GM12878 (cell line): ENCODE measurements at regions not wholly inside any gene's neighbourhood (a gene's known extent, or its start where the extent isn't known, plus 50 kb on each side); places are given as distances from the start of the nearest gene placed in this dataset.

Experiments used
- CREB1 ChIP-seq: IDR thresholded peaks from 2 replicates; pipeline ENCODE4 v1.6.1; 2012; ENCODE audit warnings: low read depth, mild to moderate bottlenecking, inconsistent platforms
- CTCF ChIP-seq, 3 experiments: IDR thresholded peaks in 2 of 3; conservative IDR thresholded peaks in 1 of 3; 2 replicates each; pipeline ENCODE4 v1.5.1; 2011; ENCODE audit warnings: low read depth in 3 of 3, low read length in 3 of 3, mild to moderate bottlenecking in 3 of 3, control low read depth in 2 of 3, moderate library complexity in 2 of 3, inconsistent platforms in 1 of 3, mixed read lengths in 1 of 3; ENCODE audit not compliant: control insufficient read depth in 2 of 3, insufficient read depth in 1 of 3; ENCODE audit errors: extremely low read depth in 1 of 3
- DPF2 ChIP-seq: fragments of 450-650 bp; IDR thresholded peaks from 2 replicates; pipeline ENCODE4 v1.6.1; 2017; ENCODE audit warnings: mild to moderate bottlenecking
- JUND ChIP-seq: IDR thresholded peaks from 2 replicates; pipeline ENCODE4 v1.6.1; 2012; ENCODE audit warnings: low read depth, mild to moderate bottlenecking, low read length, improper control_type of control experiment, moderate library complexity
- NFXL1 ChIP-seq: fragments of 450-650 bp; IDR thresholded peaks from 2 replicates; pipeline ENCODE4 v1.6.1; 2017; ENCODE audit warnings: antibody characterized with exemption, mild to moderate bottlenecking, borderline replicate concordance
- NR2C1 ChIP-seq: fragments of 450-650 bp; IDR thresholded peaks from 2 replicates; pipeline ENCODE4 v1.6.1; 2017; ENCODE audit warnings: antibody characterized with exemption, mild to moderate bottlenecking, moderate library complexity
- POLR2A ChIP-seq: IDR thresholded peaks from 2 replicates; pipeline ENCODE4 v1.6.1; 2011; ENCODE audit warnings: low read depth, mild to moderate bottlenecking, low read length
- WRNIP1 ChIP-seq: IDR thresholded peaks from 2 replicates; pipeline ENCODE4 v1.6.1; 2011; ENCODE audit warnings: low read depth, low read length, improper control_type of control experiment, borderline replicate concordance
- TF ChIP-seq, protein P1 (sequence below): IDR thresholded peaks from 2 replicates; pipeline ENCODE4 v1.6.1; 2011; ENCODE audit warnings: borderline replicate concordance, low read depth, mild to moderate bottlenecking, moderate library complexity, low read length; ENCODE audit not compliant: insufficient read depth, poor library complexity, severe bottlenecking
- TF ChIP-seq, protein P2 (sequence below): fragments of 150-350 bp; IDR thresholded peaks from 2 replicates; pipeline ENCODE4 v1.6.1; 2016; ENCODE audit warnings: low read depth, low read length
- TF ChIP-seq, protein P3 (sequence below): fragments of 450-650 bp; formaldehyde crosslinking; IDR thresholded peaks from 2 replicates; pipeline ENCODE4 v1.4.0; 2022; ENCODE audit warnings: mild to moderate bottlenecking, moderate library complexity

DNA sequence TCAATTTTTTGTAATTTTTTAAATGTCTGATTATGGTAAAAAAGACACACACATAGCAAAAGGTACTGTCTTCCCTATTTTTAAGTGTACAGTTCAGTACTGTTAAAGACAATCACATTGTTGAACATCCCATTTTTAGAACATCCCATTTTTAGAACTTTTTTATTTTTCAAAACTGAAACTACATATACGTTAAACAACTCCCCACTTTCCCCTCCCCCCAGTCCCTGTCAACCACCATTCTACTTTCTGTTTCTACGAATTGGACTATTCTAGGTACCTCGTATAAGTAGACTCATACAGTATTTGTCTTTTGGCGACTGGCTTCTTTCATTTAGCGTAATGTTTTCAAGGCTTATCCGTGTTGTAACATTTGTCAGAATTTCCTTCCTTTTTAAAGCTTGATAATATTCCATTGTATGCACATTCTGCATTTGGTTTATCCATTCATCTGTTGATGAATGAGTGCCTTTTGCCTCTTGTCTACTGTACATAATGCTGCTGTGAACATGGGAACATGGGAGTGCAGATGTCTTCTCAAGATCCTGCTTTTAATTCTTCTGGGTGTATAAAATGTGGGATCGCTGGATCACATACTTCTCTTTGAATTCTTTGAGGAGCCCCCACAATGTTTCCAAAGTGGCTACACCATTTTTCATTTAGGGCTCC lies 154.0 kb downstream of the PIK3R1 start:
- TF ChIP-seq POLR2A (no peak), WRNIP1 (no peak), CREB1 (peak; percentile 37; the same call in 1 of the 2 replicates), CTCF (IDR thresholded peaks at IDR 0.05 in 2 of 3, conservative IDR thresholded peaks at IDR 0.05 in 1 of 3; ENCODE audit: control insufficient read depth in 2 of 3, extremely low read depth in 1 of 3, insufficient read depth in 1 of 3, low read depth in 3 of 3, low read length in 3 of 3) (no peak), DPF2 (no peak; the same call in 1 of the 2 replicates), JUND (no peak), NR2C1 (no peak), NFXL1 (no peak)
- TF ChIP-seq, protein P1, sequence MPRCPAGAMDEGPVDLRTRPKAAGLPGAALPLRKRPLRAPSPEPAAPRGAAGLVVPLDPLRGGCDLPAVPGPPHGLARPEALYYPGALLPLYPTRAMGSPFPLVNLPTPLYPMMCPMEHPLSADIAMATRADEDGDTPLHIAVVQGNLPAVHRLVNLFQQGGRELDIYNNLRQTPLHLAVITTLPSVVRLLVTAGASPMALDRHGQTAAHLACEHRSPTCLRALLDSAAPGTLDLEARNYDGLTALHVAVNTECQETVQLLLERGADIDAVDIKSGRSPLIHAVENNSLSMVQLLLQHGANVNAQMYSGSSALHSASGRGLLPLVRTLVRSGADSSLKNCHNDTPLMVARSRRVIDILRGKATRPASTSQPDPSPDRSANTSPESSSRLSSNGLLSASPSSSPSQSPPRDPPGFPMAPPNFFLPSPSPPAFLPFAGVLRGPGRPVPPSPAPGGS, result no peak
- TF ChIP-seq, protein P2, sequence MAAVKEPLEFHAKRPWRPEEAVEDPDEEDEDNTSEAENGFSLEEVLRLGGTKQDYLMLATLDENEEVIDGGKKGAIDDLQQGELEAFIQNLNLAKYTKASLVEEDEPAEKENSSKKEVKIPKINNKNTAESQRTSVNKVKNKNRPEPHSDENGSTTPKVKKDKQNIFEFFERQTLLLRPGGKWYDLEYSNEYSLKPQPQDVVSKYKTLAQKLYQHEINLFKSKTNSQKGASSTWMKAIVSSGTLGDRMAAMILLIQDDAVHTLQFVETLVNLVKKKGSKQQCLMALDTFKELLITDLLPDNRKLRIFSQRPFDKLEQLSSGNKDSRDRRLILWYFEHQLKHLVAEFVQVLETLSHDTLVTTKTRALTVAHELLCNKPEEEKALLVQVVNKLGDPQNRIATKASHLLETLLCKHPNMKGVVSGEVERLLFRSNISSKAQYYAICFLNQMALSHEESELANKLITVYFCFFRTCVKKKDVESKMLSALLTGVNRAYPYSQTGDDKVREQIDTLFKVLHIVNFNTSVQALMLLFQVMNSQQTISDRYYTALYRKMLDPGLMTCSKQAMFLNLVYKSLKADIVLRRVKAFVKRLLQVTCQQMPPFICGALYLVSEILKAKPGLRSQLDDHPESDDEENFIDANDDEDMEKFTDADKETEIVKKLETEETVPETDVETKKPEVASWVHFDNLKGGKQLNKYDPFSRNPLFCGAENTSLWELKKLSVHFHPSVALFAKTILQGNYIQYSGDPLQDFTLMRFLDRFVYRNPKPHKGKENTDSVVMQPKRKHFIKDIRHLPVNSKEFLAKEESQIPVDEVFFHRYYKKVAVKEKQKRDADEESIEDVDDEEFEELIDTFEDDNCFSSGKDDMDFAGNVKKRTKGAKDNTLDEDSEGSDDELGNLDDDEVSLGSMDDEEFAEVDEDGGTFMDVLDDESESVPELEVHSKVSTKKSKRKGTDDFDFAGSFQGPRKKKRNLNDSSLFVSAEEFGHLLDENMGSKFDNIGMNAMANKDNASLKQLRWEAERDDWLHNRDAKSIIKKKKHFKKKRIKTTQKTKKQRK, result no peak
- TF ChIP-seq, protein P3, sequence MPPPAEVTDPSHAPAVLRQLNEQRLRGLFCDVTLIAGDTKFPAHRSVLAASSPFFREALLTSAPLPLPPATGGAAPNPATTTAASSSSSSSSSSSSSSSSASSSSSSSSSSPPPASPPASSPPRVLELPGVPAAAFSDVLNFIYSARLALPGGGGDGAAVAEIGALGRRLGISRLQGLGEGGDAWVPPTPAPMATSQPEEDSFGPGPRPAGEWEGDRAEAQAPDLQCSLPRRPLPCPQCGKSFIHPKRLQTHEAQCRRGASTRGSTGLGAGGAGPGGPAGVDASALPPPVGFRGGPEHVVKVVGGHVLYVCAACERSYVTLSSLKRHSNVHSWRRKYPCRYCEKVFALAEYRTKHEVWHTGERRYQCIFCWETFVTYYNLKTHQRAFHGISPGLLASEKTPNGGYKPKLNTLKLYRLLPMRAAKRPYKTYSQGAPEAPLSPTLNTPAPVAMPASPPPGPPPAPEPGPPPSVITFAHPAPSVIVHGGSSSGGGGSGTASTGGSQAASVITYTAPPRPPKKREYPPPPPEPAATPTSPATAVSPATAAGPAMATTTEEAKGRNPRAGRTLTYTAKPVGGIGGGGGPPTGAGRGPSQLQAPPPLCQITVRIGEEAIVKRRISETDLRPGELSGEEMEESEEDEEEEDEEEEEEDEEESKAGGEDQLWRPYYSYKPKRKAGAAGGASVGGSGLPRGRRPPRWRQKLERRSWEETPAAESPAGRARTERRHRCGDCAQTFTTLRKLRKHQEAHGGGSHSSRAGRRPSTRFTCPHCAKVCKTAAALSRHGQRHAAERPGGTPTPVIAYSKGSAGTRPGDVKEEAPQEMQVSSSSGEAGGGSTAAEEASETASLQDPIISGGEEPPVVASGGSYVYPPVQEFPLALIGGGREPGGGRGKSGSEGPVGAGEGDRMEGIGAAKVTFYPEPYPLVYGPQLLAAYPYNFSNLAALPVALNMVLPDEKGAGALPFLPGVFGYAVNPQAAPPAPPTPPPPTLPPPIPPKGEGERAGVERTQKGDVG (CRISPR knock-in tag), result no peak
